T-helper 1 cell treated with Interleukin-12 subunit alpha and Interleukin-12 subunit beta and Interleukin-4 antibody, amounts not matched to agents 30 ng/mL and 1 ng/mL, for 36 hours (primary cell): ENCODE measurements at regions not wholly inside any gene's neighbourhood (a gene's known extent, or its start where the extent isn't known, plus 50 kb on each side); places are given as distances from the start of the nearest gene placed in this dataset.
"Not testable (repeated sequence)": the region's sequence is repeated elsewhere in the genome, so short reads cannot be mapped to it uniquely, and the experiment has no call there.

ENCODE experiments used
- intact Hi-C: fragments of 100-400 bp; cut with micrococcal nuclease; formaldehyde crosslinking; loops from one replicate; pipeline ENCODE4 v1.15.1; 2024

GRCh38 chr9:742104-742503, 99.4 kb upstream of the DMRT1 start:
- intact Hi-C loops: no loop called here

- intact Hi-C loops: no loop called here
These were observed 98.4 kb upstream of the DMRT1 start for GRCh38 chr9:742914-743589.

GRCh38 chr9:744046-744712, 97.3 kb upstream of the DMRT1 start:
- intact Hi-C loops: no loop called here

GRCh38 chr9:744790-745484, 96.6 kb upstream of the DMRT1 start:
- intact Hi-C loops: loop anchor here (5.0 kb wide), 1 partner anchor 38 kb away; no protein-coding TSS in a partner anchor

GRCh38 chr9:745761-746380, 95.6 kb upstream of the DMRT1 start:
- intact Hi-C loops: loop anchor here (5.0 kb wide), 1 partner anchor 39 kb away; no protein-coding TSS in a partner anchor

- intact Hi-C loops: loop anchor here (5.0 kb wide), 1 partner anchor 40 kb away; no protein-coding TSS in a partner anchor
These were observed 94.6 kb upstream of the DMRT1 start for GRCh38 chr9:746661-747434.

GRCh38 chr9:747567-747966, 93.9 kb upstream of the DMRT1 start:
- intact Hi-C loops: loop anchor here (5.0 kb wide), 1 partner anchor 40 kb away; no protein-coding TSS in a partner anchor

- intact Hi-C loops: loop anchor here (5.0 kb wide), 1 partner anchor 42 kb away; no protein-coding TSS in a partner anchor
These were observed 92.5 kb upstream of the DMRT1 start for GRCh38 chr9:748861-749497.

- intact Hi-C loops: loop anchor here (5.0 kb wide), 1 partner anchor 42 kb away; no protein-coding TSS in a partner anchor
These were observed 91.8 kb upstream of the DMRT1 start for GRCh38 chr9:749716-750115.

GRCh38 chr9:750249-750967, 91.1 kb upstream of the DMRT1 start:
- intact Hi-C loops: no loop called here

- intact Hi-C loops: no loop called here
These were observed 90.1 kb upstream of the DMRT1 start for GRCh38 chr9:751137-752051.

GRCh38 chr9:752201-752600, 89.3 kb upstream of the DMRT1 start:
- intact Hi-C loops: no loop called here

- intact Hi-C loops: no loop called here
These were observed 88.8 kb upstream of the DMRT1 start for GRCh38 chr9:752681-753200.

- intact Hi-C loops: not testable (repeated sequence)
These were observed 87.8 kb upstream of the DMRT1 start for GRCh38 chr9:753734-754133.

- intact Hi-C loops: no loop called here
These were observed 87.2 kb upstream of the DMRT1 start for GRCh38 chr9:754150-754931.

- intact Hi-C loops: no loop called here
These were observed 85.8 kb upstream of the DMRT1 start for GRCh38 chr9:755454-756381.
